Epithelial cell of esophagus (primary cell): ENCODE measurements at regions not wholly inside any gene's neighbourhood (a gene's known extent, or its start where the extent isn't known, plus 50 kb on each side); places are given as distances from the start of the nearest gene placed in this dataset.

Experiments
- DNase-seq: peaks from one replicate; pipeline ENCODE4 v3.0.0; 2010; ENCODE audit warnings: low read depth
- H3K4me3 ChIP-seq: 2 replicates; pipeline ENCODE4 v1.5.1; 2011; ENCODE audit warnings: mild to moderate bottlenecking, low read length, control low read depth
- CTCF ChIP-seq: IDR thresholded peaks from 2 replicates; pipeline ENCODE4 v1.5.1; 2011; ENCODE audit warnings: low read depth, mild to moderate bottlenecking, low read length, control low read depth, inconsistent platforms; ENCODE audit not compliant: insufficient read depth; ENCODE audit errors: missing control alignments

DNA sequence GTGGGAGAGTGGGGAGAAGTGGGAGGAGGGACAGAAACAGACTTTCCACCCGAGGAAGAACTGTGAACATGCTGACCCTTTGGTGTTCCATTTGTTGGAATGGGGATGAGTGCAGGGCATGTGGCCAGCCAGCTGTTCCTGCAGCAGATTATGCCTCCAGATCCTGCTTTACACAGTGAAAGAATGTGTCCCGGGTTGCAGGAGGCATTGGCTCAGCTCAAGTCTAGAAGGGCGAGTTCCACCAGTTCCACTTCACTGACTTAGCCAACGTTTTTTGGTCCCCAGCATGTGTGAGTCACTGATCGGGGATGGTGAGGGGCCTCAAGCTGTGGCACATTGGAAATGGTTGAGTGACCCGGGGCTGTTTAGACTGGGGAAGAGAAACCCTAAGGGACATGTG is 307.0 kb upstream of the ROPN1 start:
- no peak overlapping the region for H3K4me3 ChIP-seq
- peak; percentile 28 for DNase-seq
- TF ChIP-seq CTCF: no peak

GRCh38 chr3:124299831-124300230 is 307.9 kb upstream of the ROPN1 start:
- no peak for DNase-seq
- H3K4me3 ChIP-seq: no peak overlapping the region
- no peak for TF ChIP-seq CTCF

DNA sequence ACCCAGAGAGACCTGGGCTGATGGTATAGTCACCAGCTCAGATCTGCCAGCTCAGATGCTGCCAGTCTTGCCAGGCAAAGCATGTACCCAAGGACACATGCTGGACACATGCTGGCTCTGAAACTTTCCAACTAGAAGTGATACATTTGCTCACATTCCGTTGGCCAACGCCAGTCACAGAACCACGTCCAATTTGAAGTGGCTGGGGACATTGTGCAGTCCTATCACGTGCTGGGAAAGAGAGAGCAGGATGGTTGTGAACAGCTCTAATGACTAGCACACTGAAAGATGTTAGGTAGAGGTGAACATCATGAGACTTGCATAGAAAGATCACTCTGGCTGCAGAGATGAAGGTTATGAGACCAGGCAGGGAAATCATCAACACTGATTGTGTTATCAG is 308.5 kb upstream of the ROPN1 start:
- no peak for TF ChIP-seq CTCF
- H3K4me3 ChIP-seq: no peak overlapping the region
- DNase-seq: no peak

DNA sequence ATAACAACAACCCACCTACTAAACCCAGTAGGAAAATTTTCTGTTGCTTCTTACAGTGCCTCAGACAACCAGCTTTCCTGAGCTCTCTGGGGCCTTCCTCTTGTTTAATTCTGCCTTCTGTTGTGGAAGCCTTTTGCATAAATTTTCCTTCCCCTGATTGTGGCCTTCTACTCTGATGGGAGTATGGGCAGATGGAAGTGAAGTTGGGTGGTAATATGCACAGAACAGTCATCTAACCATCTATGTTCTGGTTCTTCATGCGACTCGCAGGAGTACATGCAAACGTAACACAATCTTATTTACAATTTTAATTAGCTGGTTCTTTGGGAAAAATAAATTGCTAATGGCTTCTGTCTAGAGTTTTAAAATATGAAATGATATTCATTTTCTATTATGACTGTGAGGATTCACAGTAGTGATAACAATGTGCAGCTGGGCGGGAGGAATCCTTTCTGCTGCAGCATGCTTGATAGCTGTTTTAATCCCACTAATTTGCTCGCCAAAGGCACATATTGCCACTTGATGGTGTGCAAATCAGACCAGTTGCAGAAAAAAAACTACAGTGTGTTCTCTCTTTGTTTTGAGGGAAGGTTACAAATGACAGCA is 311.5 kb upstream of the ROPN1 start:
- no peak for TF ChIP-seq CTCF
- no peak for DNase-seq
- H3K4me3 ChIP-seq: no peak overlapping the region

GRCh38 chr3:124306665-124307064 is 314.7 kb upstream of the ROPN1 start:
- DNase-seq: no peak
- TF ChIP-seq CTCF: no peak

DNA sequence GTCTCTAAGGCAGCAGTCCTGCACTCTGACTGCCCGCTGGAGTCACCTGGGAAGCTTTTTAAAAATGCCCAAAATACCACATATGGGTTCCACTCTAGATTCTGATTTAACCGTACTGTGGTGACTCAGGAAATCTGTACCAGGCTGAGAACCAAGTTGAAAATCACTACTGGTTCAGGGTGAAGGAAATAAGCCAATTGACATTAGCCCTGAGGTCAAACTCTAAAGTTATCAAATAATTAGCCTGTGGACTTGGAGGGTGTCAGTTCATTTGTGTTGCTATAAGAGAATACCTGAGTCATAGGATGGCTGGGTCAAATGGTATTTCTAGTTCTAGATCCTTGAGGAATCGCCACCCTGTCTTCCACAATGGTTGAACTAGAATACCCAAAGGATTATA is 321.7 kb upstream of the ROPN1 start:
- no peak for TF ChIP-seq CTCF
- DNase-seq: no peak
- H3K4me3 ChIP-seq: no peak overlapping the region

More at GRCh38 chr3:124306665-124307064, 314.7 kb upstream of the ROPN1 start:
- no peak overlapping the region for H3K4me3 ChIP-seq

GRCh38 chr3:124315215-124316033 is 323.5 kb upstream of the ROPN1 start:
- DNase-seq: peak; percentile 47
- TF ChIP-seq CTCF: no peak
- H3K4me3 ChIP-seq: no peak overlapping the region
